Hematopoietic multipotent progenitor cell treated with erythropoietin and hydrocortisone succinate and interleukin-3 and kit ligand, for 6 days (in vitro differentiated cells): ENCODE measurements at regions not wholly inside any gene's neighbourhood (a gene's known extent, or its start where the extent isn't known, plus 50 kb on each side); places are given as distances from the start of the nearest gene placed in this dataset.
A peak's percentile ranks its signal among the peaks of the same experiment; 100 is the strongest.
"Not testable (repeated sequence)": the region's sequence is repeated elsewhere in the genome, so short reads cannot be mapped to it uniquely, and the experiment has no call there.

Source experiments
- DNase-seq: peaks from one replicate; pipeline ENCODE4 v3.0.0-alpha.2; 2015

- DNase-seq: peak; percentile 27
These were observed 56.6 kb upstream of the GOLGA8N start for GRCh38 chr15:32536507-32537172.

GRCh38 chr15:32536057-32536493, 57.2 kb upstream of the GOLGA8N start:
- not testable (repeated sequence) for DNase-seq

- not testable (repeated sequence) for DNase-seq
These were observed 57.9 kb upstream of the GOLGA8N start for GRCh38 chr15:32535150-32535898.

- not testable (repeated sequence) for DNase-seq
These were observed 67.5 kb upstream of the GOLGA8O start for GRCh38 chr15:32522900-32523299.

- DNase-seq: not testable (repeated sequence)
These were observed 67.0 kb upstream of the GOLGA8O start for GRCh38 chr15:32522421-32522820.

- DNase-seq: not testable (repeated sequence)
These were observed 63.5 kb upstream of the GOLGA8O start for GRCh38 chr15:32518976-32519375.

GRCh38 chr15:32518013-32518412, 62.6 kb upstream of the GOLGA8O start:
- DNase-seq: not testable (repeated sequence)

GRCh38 chr15:32516954-32517353, 61.5 kb upstream of the GOLGA8O start:
- DNase-seq: not testable (repeated sequence)

- not testable (repeated sequence) for DNase-seq
These were observed 57.9 kb upstream of the GOLGA8O start for GRCh38 chr15:32513378-32513777.

GRCh38 chr15:32510027-32510426, 54.6 kb upstream of the GOLGA8O start:
- DNase-seq: not testable (repeated sequence)

GRCh38 chr15:32508081-32508480, 52.6 kb upstream of the GOLGA8O start:
- not testable (repeated sequence) for DNase-seq

- DNase-seq: not testable (repeated sequence)
These were observed 51.4 kb upstream of the GOLGA8O start for GRCh38 chr15:32506787-32507186.

GRCh38 chr15:32505633-32506032, 50.2 kb upstream of the GOLGA8O start:
- DNase-seq: not testable (repeated sequence)
